Stimulated activated CD8-positive, alpha-beta memory T cell treated with anti-CD3 and anti-CD28 coated beads, Interleukin-7, amount 100 ng/mL, for 4 hours (primary cell): ENCODE measurements at regions not wholly inside any gene's neighbourhood (a gene's known extent, or its start where the extent isn't known, plus 50 kb on each side); places are given as distances from the start of the nearest gene placed in this dataset.

Experiments
- DNase-seq, 2 donors: peaks; one replicate each; pipeline ENCODE4 v3.0.0-alpha.2; 2020; ENCODE audit warnings: low read depth in 2 of 2

- no peak for DNase-seq
Measured at GRCh38 chr22:27220339-27220738, 563.0 kb downstream of the MIAT start.

GRCh38 chr22:27222178-27222577 is 564.8 kb downstream of the MIAT start:
- DNase-seq: no peak

DNA sequence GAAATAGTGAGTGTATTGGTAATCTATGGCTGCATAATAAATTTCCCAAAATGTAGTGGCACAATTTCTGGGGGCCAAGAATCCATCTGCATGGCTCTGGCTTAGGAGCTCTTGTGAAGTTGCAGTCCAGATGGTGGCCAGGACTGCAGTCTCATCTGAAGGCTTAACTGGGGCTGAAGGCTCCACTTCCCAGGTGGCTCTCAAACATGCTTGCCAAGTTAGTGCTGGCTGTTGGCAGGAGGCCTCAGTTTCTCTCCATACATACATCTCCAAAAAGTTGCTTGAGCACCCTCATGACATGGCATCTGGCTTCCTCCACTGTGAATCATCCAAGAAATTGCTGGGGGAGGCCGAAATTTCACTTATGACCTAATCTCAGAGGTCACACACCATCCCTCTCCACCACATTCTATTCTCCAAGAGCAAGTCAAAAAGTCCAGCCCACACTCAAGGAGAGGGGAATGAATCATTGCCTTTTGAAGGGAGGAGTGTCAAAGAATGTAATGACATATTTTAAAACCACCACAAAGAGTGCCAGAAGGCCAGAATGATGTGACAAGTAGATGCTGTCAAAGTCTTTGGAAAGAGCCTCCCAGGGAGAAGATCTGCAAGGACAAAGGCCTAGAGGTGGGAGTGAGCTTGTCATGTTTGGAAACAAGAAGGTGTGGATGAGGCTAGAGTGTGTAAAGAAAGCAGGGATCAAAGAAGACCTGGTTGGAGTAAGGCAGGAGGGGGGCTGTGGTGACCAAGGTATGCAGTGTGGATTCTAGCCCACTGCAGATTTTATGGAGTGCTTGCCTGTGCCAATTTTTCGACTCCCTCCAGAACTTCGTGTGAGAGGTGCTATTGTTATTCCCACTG is 566.2 kb downstream of the MIAT start:
- no peak for DNase-seq

DNA sequence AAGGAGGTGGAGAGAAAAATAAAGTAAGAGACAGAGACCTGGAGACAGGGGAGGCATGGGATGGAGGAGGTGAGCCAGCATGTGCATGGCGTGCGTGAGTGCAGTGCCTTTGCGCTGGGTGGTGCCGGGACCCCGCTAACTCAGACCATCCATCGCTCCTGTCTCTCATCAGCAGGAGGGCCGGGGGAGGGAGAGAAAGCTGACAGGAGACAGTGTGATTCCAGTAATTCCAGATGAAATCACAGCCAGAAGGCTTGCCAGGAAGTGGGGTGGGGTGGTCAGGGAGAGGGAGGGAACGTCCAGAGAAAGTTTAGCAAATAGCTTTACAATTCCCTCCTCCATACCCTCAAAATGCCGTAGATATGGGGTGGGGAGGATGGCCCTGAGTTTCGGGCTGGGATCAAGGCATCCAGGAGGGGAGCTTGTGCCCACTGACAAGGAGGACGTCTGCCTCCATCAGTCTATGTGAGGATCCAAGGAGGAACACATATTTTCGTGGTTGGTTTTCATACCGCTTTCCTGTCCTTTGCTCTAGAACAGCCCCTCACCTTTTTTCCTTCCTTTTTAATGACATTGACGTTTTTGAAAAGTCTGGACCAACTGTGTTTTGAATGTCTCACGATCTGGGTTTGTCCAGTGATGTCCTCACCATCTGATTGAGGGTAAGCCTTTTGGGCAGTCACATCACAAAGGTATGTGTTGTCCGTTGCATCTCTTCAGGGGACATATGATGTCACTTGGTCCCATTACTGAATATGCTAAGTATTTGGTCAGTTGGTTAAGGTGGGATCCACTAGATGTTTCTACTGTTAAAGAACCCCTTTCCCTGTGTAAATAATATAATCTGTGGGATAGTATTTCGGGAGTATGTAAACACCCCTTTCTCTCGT is 567.3 kb downstream of the MIAT start:
- no peak for DNase-seq

DNA sequence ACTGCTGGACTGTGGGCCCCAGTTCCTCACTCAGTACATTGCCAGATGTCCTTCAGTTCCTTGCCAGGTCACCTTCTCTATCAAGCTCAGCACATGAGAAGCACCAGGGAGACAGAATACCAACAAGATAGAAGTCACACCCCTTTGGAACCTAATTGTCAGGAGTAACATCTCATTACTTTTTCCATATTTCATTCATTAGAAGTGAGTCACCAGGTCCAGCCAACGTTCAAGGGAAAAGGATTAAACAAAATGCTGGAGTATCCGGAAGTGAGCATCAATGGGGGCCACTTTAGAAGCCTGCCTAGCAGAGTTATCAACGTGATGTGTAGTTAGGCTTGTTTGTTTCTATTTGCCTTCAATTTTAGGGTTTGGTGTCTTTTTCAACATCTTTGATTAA is 569.3 kb downstream of the MIAT start:
- DNase-seq: no peak

DNA sequence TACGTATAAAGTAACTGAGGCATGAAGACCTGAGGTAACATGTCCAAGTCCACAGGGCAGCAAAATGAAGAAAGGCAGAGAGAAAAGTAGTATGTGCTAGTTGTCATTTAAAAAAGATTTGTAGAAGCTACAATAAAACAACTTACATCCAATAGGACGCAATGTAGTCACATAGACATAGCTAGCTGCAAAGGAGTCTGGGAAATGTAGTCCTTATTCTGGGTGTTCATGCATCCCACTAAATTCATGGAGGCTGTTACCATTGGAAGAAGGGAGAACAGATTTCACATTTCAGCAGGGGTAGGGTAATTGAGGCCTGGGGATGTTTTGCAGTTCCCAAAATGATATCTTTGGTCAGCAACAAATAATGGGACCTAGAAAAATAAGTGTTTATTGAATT is 571.4 kb downstream of the MIAT start:
- no peak for DNase-seq

DNA sequence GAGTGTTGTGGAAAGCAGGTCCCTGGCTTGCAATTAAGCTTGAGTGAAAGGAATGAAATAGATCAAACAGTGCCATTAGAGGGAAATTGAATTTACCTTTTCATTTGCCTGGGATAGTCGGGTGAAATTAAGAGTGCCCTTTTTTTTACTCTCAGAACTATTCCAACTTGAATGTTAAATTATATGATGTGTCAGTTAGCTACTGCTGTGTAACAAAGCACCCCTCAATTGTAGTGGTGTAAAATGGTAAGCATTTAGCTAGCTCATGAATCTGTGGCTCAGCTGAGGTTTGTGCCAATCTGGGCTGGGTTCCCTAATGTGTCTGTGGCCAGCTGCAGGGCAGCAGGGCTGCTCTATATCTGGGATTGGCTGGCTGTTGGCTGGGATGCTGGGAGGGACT is 571.4 kb downstream of the MN1 start:
- no peak for DNase-seq

- DNase-seq: no peak
Measured at GRCh38 chr22:27231266-27231665, 570.3 kb downstream of the MN1 start.

GRCh38 chr22:27232077-27232476 is 569.5 kb downstream of the MN1 start:
- DNase-seq: no peak

DNA sequence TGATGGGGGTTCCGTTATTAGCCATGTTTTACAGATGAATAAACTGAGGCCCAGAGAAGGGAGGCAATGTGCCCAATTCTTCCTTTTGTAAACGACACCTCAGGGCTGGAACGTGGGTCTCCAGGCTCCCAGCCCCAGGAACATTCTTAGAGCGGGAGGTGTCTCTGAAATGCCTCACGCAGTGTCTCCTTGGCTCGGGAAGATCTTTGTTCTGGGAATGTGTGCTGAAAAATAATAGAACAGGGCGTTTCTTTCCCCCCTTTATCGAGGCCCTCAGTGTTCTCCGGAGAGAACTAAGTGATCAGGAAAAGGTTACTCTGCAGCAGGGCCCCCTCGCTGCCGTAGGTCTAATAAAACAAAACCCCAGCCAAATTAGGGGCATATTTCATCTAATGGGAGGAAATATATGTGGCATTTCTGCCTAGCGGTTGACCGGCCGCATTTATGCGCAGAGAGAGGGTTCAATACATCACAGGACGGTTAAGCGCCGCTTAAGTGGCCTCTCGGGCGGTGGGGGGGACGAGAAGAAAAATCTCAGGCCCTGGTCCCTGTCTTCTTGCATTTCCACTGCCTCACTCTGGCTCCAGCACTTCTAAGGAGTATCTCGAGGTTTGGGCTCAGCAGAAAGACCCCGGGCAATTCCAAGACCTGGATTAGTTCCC is 564.3 kb downstream of the MN1 start:
- DNase-seq: no peak

GRCh38 chr22:27238935-27239510 is 562.5 kb downstream of the MN1 start:
- no peak for DNase-seq

- no peak for DNase-seq
Measured at GRCh38 chr22:27239520-27239919, 562.0 kb downstream of the MN1 start.

DNA sequence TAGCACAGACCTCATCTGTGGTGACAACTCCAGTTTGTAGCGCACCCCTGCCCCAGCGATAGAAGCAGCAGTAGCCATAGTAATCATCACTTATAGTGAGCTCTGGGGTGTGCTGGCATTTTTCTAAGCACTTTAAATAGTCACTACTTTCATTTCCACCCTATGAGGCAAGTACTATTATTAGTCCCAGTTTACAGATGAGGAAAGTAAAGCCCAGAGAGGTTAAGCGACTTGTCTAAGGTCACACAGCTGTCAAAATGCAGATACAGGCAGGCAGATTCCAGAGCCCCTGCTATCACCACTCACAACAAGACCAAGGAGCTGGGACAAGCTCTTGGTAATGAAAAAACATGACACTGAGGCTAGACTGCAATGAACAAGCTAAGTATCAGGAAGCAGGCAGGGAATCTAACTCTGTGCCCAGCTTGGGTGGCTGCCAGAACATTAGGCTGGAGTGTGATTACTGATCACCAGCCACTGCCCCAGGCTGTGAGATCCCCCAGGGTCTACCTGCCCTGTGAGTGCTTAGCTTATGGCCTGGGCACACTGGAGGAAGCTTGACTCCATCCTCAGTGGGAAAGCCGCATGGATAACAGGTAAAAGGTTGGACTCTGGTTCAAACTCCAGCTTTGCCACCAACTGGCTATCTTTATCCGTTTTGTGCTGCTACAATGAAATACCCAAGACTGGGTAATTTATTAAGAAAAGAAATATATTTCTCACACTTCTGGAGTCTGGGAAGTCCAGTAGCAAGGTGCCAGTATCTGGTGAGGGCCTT is 561.1 kb downstream of the MN1 start:
- DNase-seq: no peak

DNA sequence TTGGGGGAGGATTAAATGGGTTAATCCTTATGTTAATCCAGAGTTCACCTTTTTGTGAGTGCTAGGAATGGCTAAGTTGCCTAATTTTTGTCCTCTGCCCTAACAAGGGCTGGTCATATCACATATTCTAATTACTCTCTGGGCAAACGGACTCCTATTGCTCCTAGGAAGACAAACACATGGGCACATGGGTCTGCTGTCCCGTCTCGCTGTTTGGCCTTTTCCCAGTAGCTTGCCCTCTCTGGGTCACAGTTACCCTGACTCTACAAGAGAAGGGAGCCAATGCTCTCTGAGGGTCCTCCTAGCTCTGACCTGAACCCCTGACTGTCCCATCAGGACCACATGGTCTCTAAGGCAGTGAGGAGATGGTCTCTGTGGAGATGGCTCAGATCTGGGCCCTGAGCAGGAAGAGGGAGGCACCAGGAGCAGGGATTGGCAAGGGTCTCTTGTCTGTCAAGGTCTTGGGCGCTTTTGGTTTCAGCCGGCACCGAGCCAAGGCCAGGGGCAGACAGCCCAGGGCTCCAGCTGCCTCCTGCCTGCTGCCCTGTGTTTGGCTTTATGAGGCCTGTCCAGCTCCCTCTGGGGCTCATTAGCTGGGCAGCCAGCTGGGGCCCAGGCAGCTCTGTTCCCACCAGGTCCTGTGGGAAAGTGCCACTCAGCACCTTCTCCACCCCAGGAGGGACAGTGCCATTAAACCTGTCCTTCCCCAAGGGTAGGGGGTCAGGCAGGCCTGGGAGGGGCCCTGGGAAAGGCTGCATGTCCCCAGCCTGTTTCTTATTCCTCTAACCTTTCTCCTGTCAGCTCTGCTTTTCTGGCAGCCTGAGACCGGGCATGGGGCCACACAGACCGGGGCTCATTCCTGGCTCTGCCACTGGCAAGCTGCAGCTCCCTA is 559.9 kb downstream of the MN1 start:
- DNase-seq: no peak

DNA sequence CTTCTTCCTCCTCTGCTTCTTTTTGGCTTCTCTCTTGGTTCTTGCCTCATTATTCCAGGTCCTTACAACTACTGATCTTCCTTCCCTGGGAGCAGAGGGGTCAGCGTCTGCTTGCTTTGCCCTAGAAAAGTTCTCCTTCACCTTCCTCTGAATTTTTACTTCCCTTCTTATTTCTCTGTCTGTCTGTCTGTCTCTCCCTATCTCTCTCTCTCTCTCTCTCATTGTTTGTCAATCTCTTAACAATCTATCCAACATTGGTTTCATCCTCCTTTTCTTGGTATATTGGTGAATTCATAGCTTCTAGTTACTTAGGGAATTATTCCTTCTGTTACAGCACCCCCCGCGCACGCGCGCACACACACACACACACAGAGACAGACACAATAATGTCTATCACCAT is 559.1 kb downstream of the MN1 start:
- DNase-seq: no peak

DNA sequence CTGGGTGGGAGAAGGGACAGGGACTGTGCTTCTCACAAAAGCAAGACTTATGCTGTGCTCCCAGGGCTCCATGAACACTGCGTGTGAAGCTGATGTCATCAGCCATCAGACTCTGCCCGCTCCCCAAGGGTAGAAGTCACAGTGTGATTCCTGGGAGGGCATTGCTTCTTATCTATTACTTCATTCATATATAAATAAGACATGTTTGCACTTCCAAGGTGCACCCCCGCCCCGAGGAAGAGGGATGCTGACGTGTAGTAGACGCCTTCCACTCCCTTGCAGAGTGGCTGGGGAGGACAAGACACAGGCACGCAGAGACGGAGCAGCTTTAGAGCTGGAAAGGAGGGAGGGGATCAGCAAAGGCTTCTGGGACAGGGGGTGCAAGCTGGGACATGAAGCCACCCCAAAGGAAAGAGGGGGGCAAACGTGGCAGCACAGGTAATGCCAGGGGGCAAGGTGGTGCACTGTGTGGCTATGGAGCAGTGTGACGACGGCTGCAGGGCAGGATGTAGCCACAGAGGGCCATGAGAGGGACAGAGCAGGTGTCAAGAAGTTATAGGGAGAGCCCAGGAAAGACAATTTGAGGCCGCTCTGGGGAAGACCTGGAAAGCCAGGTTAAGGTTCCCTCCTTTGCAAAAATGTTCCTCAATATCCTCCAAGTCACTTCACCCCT is 558.5 kb downstream of the MN1 start:
- no peak for DNase-seq

DNA sequence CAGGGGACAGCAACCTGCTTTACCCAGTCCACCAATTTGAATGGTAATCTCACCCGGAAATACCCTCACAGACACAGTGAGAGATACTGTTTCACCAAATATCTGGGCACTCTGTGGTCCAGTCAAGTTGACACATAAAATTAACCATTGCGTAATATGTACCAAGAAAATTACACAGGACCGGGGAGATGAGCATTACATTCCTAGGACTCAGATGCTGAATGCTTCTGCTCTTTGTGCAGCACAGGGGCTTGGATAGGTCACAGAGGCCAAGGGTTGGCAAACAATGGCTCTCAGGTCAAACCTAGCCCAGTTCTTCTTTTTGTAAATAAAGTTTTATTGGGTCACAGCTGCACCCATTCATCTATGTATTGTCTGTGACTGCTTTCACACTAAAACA is 557.2 kb downstream of the MN1 start:
- no peak for DNase-seq

GRCh38 chr22:27245056-27245455 is 556.5 kb downstream of the MN1 start:
- DNase-seq: no peak

DNA sequence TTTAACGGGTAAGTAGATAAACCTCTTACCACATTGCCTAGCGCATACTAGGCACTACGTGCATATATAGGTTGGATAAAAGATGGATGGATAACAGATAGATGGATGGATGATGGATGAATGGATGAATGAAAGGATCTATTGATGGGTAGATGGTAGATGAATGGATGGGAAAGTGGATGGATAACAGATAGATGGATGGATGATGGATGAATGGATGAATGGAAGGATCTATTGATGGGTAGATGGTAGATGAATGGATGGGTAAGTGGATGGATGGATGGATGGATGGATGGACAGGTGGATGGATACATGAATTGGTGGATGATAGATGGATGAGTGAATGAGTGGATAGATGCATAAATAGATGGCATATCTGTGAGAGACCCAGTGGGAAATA is 555.0 kb downstream of the MN1 start:
- no peak for DNase-seq
